Fibroblast of peridontal ligament (primary cell): ENCODE measurements at regions not wholly inside any gene's neighbourhood (a gene's known extent, or its start where the extent isn't known, plus 50 kb on each side); places are given as distances from the start of the nearest gene placed in this dataset.

Experiments used
- DNase-seq: peaks from one replicate; pipeline ENCODE4 v3.0.0-alpha.2; 2010; ENCODE audit errors: extremely low read depth

GRCh38 chr15:91723959-91724358, 129.5 kb upstream of the SLCO3A1 start:
- DNase-seq, result no peak

GRCh38 chr15:91733661-91734060, 119.8 kb upstream of the SLCO3A1 start:
- DNase-seq, result no peak

DNA sequence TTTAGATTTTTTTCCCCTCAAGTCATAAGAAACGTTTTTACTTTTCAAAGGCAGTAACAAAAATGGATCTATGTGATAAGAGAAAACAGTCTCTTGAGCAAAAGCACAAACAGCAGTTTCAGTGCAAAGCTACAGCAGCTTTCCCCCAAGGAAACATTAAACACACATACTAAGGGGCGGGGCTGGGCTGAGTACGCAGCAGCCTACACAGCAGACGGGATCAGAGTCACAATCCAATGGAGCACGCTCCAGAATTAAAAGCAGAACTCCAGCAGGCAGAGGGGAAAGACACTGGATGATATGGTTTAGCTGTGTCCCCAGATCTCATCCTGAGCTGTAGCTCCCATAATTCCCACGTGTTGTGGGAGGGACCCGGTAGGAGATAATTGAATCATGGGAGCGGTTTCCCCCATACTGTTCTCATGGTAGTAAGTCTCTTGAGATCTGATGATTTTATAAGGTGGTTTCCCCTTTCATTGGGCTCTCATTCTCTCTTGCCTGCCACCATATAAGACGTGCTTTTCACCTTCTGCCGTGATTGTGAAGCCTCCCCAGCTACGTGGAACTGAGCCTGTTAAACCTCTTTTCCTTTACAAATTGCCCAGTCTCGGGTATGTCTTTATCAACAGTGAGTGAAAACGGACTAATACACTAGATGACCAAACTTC, 116.2 kb upstream of the SLCO3A1 start:
- DNase-seq, result no peak

- no peak for DNase-seq
These were observed 111.5 kb upstream of the SLCO3A1 start for GRCh38 chr15:91741986-91742385.

GRCh38 chr15:91751611-91752010, 101.9 kb upstream of the SLCO3A1 start:
- DNase-seq, result no peak

DNA sequence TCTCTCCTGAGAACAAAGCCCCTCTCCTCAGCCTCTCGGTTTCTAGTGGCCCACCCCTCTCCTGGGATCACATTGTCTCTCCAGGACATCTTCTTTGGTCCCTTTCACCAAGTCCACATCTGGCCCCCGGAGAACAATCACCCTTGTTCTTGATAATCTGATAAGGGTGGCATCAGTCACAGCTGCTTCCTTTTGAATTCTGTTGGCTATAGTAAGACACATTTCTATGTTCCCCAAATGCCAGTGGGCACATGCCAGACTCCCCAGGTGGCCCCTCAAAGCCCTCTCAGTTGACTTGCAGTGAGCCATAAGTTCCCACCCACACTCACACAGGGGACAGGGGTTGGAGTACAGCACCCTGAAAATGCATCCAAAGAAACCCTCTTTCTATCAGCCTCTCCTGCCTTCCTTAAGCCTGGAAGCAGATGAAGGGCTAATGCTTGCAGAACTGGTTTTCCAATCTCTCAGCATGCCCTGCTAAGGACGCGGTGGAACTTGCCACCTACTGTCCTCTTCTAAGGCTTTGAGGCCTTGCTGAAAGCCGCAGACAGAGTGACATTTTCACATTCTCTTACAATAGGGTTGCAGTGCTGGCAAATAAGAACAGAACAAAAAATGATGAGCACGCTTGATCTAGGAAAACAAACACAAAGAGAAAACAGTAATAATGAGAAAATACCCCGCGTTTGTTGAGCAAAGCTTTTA, 101.3 kb upstream of the SLCO3A1 start:
- no peak for DNase-seq

DNA sequence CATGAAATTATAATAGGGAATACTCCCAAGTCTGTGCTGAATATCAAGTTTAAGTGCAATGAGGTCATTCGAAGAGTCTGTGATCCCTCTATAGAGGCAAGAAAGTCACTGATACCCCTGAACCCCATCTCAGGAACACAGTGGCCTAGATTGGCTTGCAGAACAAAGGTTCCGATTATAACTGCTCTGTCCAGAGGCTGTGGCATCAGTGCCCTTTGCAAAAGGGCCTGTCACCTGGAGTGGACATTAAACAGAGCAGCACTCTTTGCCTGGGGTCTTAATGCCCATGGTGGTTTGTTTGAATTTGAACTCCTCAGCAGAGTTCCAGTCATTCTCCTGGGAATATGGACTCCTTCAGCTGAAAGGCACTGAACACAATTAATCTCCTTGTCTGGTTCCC, 93.9 kb upstream of the SLCO3A1 start:
- DNase-seq, result no peak

DNA sequence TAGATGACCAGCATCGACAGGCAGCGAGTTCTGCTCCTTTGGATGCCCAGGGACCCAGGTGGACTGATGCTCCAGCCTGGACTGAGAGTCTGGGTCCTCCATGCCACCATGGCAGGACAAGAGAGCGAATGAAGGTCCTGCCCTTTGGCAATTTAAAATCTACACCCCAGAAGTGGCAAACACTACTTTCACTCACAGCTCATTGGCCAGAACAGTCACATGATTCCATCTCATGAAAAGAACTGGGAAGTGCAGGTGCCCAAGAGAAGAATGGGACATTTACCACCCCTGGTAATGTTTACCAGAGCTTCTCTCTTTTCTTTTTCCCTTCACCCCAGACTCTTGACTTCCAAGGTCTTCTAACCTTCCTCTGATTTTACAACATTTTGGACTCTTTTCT, 87.8 kb upstream of the SLCO3A1 start:
- no peak for DNase-seq

- DNase-seq, result no peak
These were observed 84.0 kb upstream of the SLCO3A1 start for GRCh38 chr15:91769476-91769875.

DNA sequence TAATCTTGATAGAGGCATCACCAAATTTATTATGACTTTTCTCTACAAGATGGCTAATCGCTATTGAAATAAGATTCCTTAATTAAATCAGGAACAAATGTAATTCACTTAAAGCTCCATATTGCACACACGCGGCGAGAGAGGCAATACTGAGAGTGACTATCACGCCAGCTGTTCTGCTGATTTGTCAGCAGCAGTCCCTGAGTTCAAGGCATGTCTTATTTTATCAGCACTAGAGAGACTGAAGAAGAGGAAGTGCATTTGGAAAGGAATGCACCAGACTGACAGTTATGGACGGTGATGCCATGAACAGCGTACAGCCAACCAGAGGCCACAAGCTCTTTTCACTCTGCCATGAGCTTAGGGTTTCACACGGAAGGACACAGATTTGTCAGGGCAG, 83.6 kb upstream of the SLCO3A1 start:
- no peak for DNase-seq

- no peak for DNase-seq
These were observed 77.4 kb upstream of the SLCO3A1 start for GRCh38 chr15:91776104-91776503.

GRCh38 chr15:91779960-91780359, 73.5 kb upstream of the SLCO3A1 start:
- no peak for DNase-seq

- DNase-seq, result no peak
These were observed 73.1 kb upstream of the SLCO3A1 start for GRCh38 chr15:91780387-91780786.

DNA sequence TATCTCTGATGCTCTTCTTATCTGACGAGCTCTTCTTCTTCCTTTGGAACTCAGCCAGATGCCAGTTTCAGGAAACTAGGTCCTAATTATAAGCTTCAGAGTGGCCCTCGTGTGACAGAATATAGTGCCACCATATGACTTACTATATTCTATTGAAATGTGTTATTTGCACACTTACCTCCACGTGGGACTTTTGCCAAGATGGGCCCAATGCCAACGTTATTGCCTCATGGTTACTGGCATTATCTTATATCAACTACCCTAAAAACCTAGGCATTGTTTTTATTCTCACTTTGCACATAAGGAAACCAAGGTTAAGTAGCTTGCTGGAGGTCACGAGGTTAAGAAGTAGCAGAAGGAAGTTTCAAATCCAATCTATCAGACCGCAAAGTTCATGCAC, 71.3 kb upstream of the SLCO3A1 start:
- DNase-seq, result no peak

- DNase-seq, result no peak
These were observed 70.5 kb upstream of the SLCO3A1 start for GRCh38 chr15:91783008-91783407.

- DNase-seq, result no peak
These were observed 70.1 kb upstream of the SLCO3A1 start for GRCh38 chr15:91783451-91783850.

DNA sequence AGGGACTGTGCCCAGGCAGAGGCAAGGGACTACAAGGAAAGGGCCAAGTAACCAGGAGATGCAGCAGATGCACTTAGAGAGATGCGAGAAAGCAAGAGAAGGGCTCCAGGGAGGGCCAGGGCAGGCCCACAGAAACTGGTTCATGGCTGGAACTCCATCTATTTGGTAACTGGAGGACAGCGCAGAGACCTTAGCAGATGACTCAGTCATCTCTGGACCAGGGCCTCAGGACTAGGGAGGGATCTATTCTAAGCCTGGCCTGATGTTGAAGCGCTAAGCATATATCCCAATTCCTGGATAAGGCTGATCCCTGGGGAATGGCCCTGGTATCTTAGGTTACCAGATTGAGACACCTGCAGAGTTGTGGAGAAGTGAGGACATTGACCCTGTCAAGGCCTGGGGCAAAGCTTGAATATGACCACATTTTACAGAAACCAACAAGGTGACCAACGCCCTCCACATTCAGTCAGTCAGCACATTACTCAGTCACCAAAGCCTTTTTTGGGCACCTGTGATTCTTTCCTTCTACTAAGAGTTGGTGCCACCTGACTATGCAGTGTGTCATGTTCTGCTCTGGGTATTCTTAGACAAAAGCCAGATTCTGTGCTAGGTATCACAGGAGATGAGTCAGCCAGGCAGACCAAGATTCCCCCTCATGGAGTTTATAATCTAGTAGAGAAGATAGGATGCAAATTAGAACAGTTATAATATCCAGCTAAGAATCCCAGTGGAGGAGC, 68.4 kb upstream of the SLCO3A1 start:
- DNase-seq, result no peak

DNA sequence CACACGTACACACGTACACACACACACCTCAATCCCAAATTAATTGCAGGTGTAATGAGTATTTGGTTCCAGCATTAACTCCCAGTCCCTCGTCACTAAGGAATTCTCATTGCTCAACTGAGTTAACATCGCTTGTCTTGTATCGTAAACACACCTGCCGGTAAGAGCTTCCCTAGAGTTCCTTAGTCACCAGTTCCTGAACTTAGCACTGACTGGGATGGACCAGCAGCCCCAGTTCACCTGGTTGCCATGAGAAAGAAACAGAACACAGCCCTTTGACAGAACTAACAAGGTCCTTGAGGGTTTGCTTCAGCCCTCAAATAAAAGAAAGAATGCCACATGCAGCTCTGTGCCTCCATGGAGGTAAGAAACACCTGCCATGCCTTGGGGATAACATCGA, 66.3 kb upstream of the SLCO3A1 start:
- DNase-seq, result no peak

GRCh38 chr15:91789136-91789535, 64.4 kb upstream of the SLCO3A1 start:
- DNase-seq, result no peak

GRCh38 chr15:91790836-91791235, 62.7 kb upstream of the SLCO3A1 start:
- peak; percentile 0 for DNase-seq

GRCh38 chr15:91793771-91794170, 59.7 kb upstream of the SLCO3A1 start:
- no peak for DNase-seq

GRCh38 chr15:91795235-91795634, 58.3 kb upstream of the SLCO3A1 start:
- no peak for DNase-seq
